ENCODE measurements at regions not wholly inside any gene's neighbourhood (a gene's known extent, or its start where the extent isn't known, plus 50 kb on each side); places are given as distances from the start of the nearest gene placed in this dataset.

- no peak overlapping the region for H3K4me2 ChIP-seq (ENCODE audit: low read length)
- H3K4me1 ChIP-seq (ENCODE audit: insufficient read depth, low read length, severe bottlenecking): no peaks in the 10 kb centered on the region
- H3K9me3 ChIP-seq (ENCODE audit: low read length): no peaks in the 10 kb centered on the region
- no peaks in the 10 kb centered on the region for H3K27me3 ChIP-seq (ENCODE audit: insufficient read depth, low read length)
- no peak overlapping the region for H3K27ac ChIP-seq (ENCODE audit: low read depth, low read length, poor library complexity, severe bottlenecking)
- H3K79me2 ChIP-seq (ENCODE audit: insufficient read depth, low read length): no peaks in the 10 kb centered on the region
- H3K4me3 ChIP-seq (ENCODE audit: low read depth, low read length, poor library complexity, severe bottlenecking): no peak overlapping the region
- no peaks in the 10 kb centered on the region for H3F3A ChIP-seq (ENCODE audit: insufficient read depth, low read length)
- H2AFZ ChIP-seq (ENCODE audit: low read length): no peak overlapping the region
- no peak overlapping the region for H3K9ac ChIP-seq (ENCODE audit: low read length)
- no peaks in the 10 kb centered on the region for H3K36me3 ChIP-seq (ENCODE audit: insufficient read depth, low read length)
- TF ChIP-seq EZH2 (IDR thresholded peaks at IDR 0.05; ENCODE audit: borderline replicate concordance, low read length) (no peak), CTCF (IDR thresholded peaks at IDR 0.05; ENCODE audit: low read length) (no peak)
- no peaks in the 10 kb centered on the region for H3K9me2 ChIP-seq (ENCODE audit: low read depth, low read length)
- H4K20me1 ChIP-seq (ENCODE audit: insufficient read depth, low read length): no peaks in the 10 kb centered on the region
Observed at GRCh38 chr7:93811198-93811597, 79.4 kb downstream of the TFPI2 start.

GRCh38 chr7:93810561-93810960 is 80.0 kb downstream of the TFPI2 start:
- Histone ChIP-seq H3K27ac (ENCODE audit: low read depth, low read length, poor library complexity, severe bottlenecking) (no peak overlapping the region), H3K36me3 (ENCODE audit: insufficient read depth, low read length) (no peaks in the 10 kb centered on the region), H3K9me3 (ENCODE audit: low read length) (no peaks in the 10 kb centered on the region), H3K4me2 (ENCODE audit: low read length) (no peak overlapping the region), H3K27me3 (ENCODE audit: insufficient read depth, low read length) (no peaks in the 10 kb centered on the region), H3K4me1 (ENCODE audit: insufficient read depth, low read length, severe bottlenecking) (no peaks in the 10 kb centered on the region), H3K9ac (ENCODE audit: low read length) (no peak overlapping the region), H3K4me3 (ENCODE audit: low read depth, low read length, poor library complexity, severe bottlenecking) (no peak overlapping the region), H3K9me2 (ENCODE audit: low read depth, low read length) (no peaks in the 10 kb centered on the region), H4K20me1 (ENCODE audit: insufficient read depth, low read length) (no peaks in the 10 kb centered on the region), H2AFZ (ENCODE audit: low read length) (no peak overlapping the region), H3F3A (ENCODE audit: insufficient read depth, low read length) (no peaks in the 10 kb centered on the region), H3K79me2 (ENCODE audit: insufficient read depth, low read length) (no peaks in the 10 kb centered on the region)
- TF ChIP-seq EZH2 (IDR thresholded peaks at IDR 0.05; ENCODE audit: borderline replicate concordance, low read length) (no peak), CTCF (IDR thresholded peaks at IDR 0.05; ENCODE audit: low read length) (no peak)

GRCh38 chr7:93804726-93805125 is 85.8 kb downstream of the TFPI2 start:
- no peak overlapping the region for H3K9ac ChIP-seq (ENCODE audit: low read length)
- no peaks in the 10 kb centered on the region for H3K36me3 ChIP-seq (ENCODE audit: insufficient read depth, low read length)
- no peak overlapping the region for H3K27ac ChIP-seq (ENCODE audit: low read depth, low read length, poor library complexity, severe bottlenecking)
- H3K27me3 ChIP-seq (ENCODE audit: insufficient read depth, low read length): no peaks in the 10 kb centered on the region
- no peaks in the 10 kb centered on the region for H3K79me2 ChIP-seq (ENCODE audit: insufficient read depth, low read length)
- H3K4me1 ChIP-seq (ENCODE audit: insufficient read depth, low read length, severe bottlenecking): no peaks in the 10 kb centered on the region
- H3K9me2 ChIP-seq (ENCODE audit: low read depth, low read length): no peaks in the 10 kb centered on the region
- no peaks in the 10 kb centered on the region for H4K20me1 ChIP-seq (ENCODE audit: insufficient read depth, low read length)
- no peak overlapping the region for H3K4me3 ChIP-seq (ENCODE audit: low read depth, low read length, poor library complexity, severe bottlenecking)
- H3K9me3 ChIP-seq (ENCODE audit: low read length): no peaks in the 10 kb centered on the region
- no peak overlapping the region for H3K4me2 ChIP-seq (ENCODE audit: low read length)
- TF ChIP-seq EZH2 (IDR thresholded peaks at IDR 0.05; ENCODE audit: borderline replicate concordance, low read length) (no peak), CTCF (IDR thresholded peaks at IDR 0.05; ENCODE audit: low read length) (no peak)
- no peak overlapping the region for H2AFZ ChIP-seq (ENCODE audit: low read length)
- no peaks in the 10 kb centered on the region for H3F3A ChIP-seq (ENCODE audit: insufficient read depth, low read length)
